NT2/D1 (cell line): ENCODE measurements at regions not wholly inside any gene's neighbourhood (a gene's known extent, or its start where the extent isn't known, plus 50 kb on each side); places are given as distances from the start of the nearest gene placed in this dataset.

ENCODE experiments used
- DNase-seq: peaks from one replicate; pipeline ENCODE4 v3.0.0-alpha.2; 2011; ENCODE audit warnings: low read depth, low spot score
- H3K27me3 ChIP-seq: 2 replicates; pipeline ENCODE4 v1.6.0; 2011; ENCODE audit warnings: mild to moderate bottlenecking; ENCODE audit not compliant: insufficient read length, insufficient read depth
- H3K36me3 ChIP-seq: 2 replicates; pipeline ENCODE4 v1.6.1; 2011; ENCODE audit warnings: mild to moderate bottlenecking, low read length, mixed read lengths; ENCODE audit not compliant: insufficient read depth, insufficient read length
- H3K4me1 ChIP-seq: 2 replicates; pipeline ENCODE4 v1.5.1; 2011; ENCODE audit not compliant: insufficient read depth, insufficient read length
- H3K4me3 ChIP-seq: 2 replicates; pipeline ENCODE4 v1.5.1; 2011; ENCODE audit warnings: low read depth; ENCODE audit not compliant: insufficient read length
- H3K9ac ChIP-seq: 2 replicates; pipeline ENCODE4 v1.6.0; 2011; ENCODE audit warnings: low read depth; ENCODE audit not compliant: insufficient read length
- H3K9me3 ChIP-seq: 2 replicates; pipeline ENCODE4 v1.5.1; 2011; ENCODE audit warnings: mild to moderate bottlenecking, low read length; ENCODE audit not compliant: insufficient read depth
- SUZ12 ChIP-seq: IDR thresholded peaks from 2 replicates; pipeline ENCODE4 v1.6.1; 2011; ENCODE audit not compliant: insufficient read length, insufficient read depth; ENCODE audit errors: extremely low read depth
- YY1 ChIP-seq: IDR thresholded peaks from 2 replicates; pipeline ENCODE4 v1.6.1; 2011; ENCODE audit not compliant: insufficient read length, insufficient read depth
- ZNF274 ChIP-seq: IDR thresholded peaks from 2 replicates; pipeline ENCODE4 v1.6.1; 2011; ENCODE audit warnings: mild to moderate bottlenecking, low read depth, low read length

- Histone ChIP-seq H3K36me3 (no peaks in the 10 kb centered on the region), H3K9me3 (no peaks in the 10 kb centered on the region), H3K4me3 (no peak overlapping the region), H3K4me1 (no peaks in the 10 kb centered on the region), H3K9ac (no peak overlapping the region), H3K27me3 (no peaks in the 10 kb centered on the region)
- no peak for TF ChIP-seq SUZ12
- TF ChIP-seq ZNF274, result no peak
- no peak for TF ChIP-seq YY1
- DNase-seq, result no peak
Measured at GRCh38 chr7:46554688-46555422, 633.8 kb upstream of the IGFBP3 start.

- H3K36me3 ChIP-seq, result no peaks in the 10 kb centered on the region
- TF ChIP-seq ZNF274 (no peak), YY1 (no peak), SUZ12 (no peak)
- no peak overlapping the region for H3K4me3 ChIP-seq
- H3K9ac ChIP-seq, result no peak overlapping the region
- peaks cover 16% of the 10 kb centered on the region for H3K9me3 ChIP-seq
- H3K27me3 ChIP-seq, result no peaks in the 10 kb centered on the region
- no peaks in the 10 kb centered on the region for H3K4me1 ChIP-seq
- no peak for DNase-seq
Measured at GRCh38 chr7:46551603-46552002, 630.5 kb upstream of the IGFBP3 start.

GRCh38 chr7:46550864-46551263 is 629.8 kb upstream of the IGFBP3 start:
- peaks cover 16% of the 10 kb centered on the region for H3K9me3 ChIP-seq
- TF ChIP-seq ZNF274, result no peak
- no peak for TF ChIP-seq YY1
- TF ChIP-seq SUZ12, result no peak
- no peak for DNase-seq
- no peaks in the 10 kb centered on the region for H3K36me3 ChIP-seq
- H3K4me3 ChIP-seq, result no peak overlapping the region
- H3K9ac ChIP-seq, result no peak overlapping the region
- H3K27me3 ChIP-seq, result no peaks in the 10 kb centered on the region
- no peaks in the 10 kb centered on the region for H3K4me1 ChIP-seq

- Histone ChIP-seq H3K4me1 (no peaks in the 10 kb centered on the region), H3K9me3 (peaks cover 16% of the 10 kb centered on the region), H3K36me3 (no peaks in the 10 kb centered on the region), H3K4me3 (no peak overlapping the region), H3K9ac (no peak overlapping the region), H3K27me3 (no peaks in the 10 kb centered on the region)
- DNase-seq, result no peak
- TF ChIP-seq YY1 (no peak), ZNF274 (no peak), SUZ12 (no peak)
Measured at GRCh38 chr7:46549892-46550639, 629.0 kb upstream of the IGFBP3 start.

- no peaks in the 10 kb centered on the region for H3K4me1 ChIP-seq
- peaks cover 16% of the 10 kb centered on the region for H3K9me3 ChIP-seq
- no peak for TF ChIP-seq ZNF274
- TF ChIP-seq YY1, result no peak
- TF ChIP-seq SUZ12, result no peak
- H3K4me3 ChIP-seq, result no peak overlapping the region
- no peaks in the 10 kb centered on the region for H3K27me3 ChIP-seq
- DNase-seq, result no peak
- no peak overlapping the region for H3K9ac ChIP-seq
- no peaks in the 10 kb centered on the region for H3K36me3 ChIP-seq
Measured at GRCh38 chr7:46549347-46549746, 628.3 kb upstream of the IGFBP3 start.

GRCh38 chr7:46547044-46547443 is 626.0 kb upstream of the IGFBP3 start:
- DNase-seq, result no peak
- TF ChIP-seq ZNF274 (no peak), SUZ12 (no peak), YY1 (no peak)
- Histone ChIP-seq H3K4me1 (no peaks in the 10 kb centered on the region), H3K9me3 (peaks cover 16% of the 10 kb centered on the region), H3K9ac (no peak overlapping the region), H3K27me3 (no peaks in the 10 kb centered on the region), H3K36me3 (no peaks in the 10 kb centered on the region), H3K4me3 (no peak overlapping the region)

- DNase-seq, result no peak
- peaks cover 16% of the 10 kb centered on the region for H3K9me3 ChIP-seq
- TF ChIP-seq ZNF274 (no peak), YY1 (no peak), SUZ12 (no peak)
- no peaks in the 10 kb centered on the region for H3K36me3 ChIP-seq
- no peaks in the 10 kb centered on the region for H3K27me3 ChIP-seq
- no peak overlapping the region for H3K9ac ChIP-seq
- H3K4me3 ChIP-seq, result no peak overlapping the region
- H3K4me1 ChIP-seq, result no peaks in the 10 kb centered on the region
Measured at GRCh38 chr7:46545790-46546189, 624.7 kb upstream of the IGFBP3 start.
